ENCODE measurements at regions not wholly inside any gene's neighbourhood (a gene's known extent, or its start where the extent isn't known, plus 50 kb on each side); places are given as distances from the start of the nearest gene placed in this dataset.

DNA sequence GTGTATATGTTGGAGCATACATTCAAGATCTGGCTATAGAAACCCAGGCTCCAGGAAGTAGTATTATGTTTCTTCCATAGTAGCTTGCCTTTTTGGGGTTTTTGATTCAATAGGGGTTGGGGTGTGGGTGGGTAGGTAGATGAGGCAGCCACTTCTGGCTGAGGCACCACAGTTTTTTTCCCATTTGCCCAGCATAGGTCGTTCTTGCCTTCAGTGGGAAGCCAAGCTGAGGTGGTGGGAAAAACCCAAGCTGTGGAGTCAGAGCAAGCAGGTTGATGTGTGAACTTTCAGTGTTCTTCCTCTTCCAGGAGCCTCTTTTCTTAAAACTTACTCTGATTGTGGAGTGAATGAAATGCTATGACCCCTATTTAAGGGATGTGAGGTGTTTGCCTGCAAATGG is 67.0 kb upstream of the RPS6KA3 start:
- no peak for DNase-seq

DNA sequence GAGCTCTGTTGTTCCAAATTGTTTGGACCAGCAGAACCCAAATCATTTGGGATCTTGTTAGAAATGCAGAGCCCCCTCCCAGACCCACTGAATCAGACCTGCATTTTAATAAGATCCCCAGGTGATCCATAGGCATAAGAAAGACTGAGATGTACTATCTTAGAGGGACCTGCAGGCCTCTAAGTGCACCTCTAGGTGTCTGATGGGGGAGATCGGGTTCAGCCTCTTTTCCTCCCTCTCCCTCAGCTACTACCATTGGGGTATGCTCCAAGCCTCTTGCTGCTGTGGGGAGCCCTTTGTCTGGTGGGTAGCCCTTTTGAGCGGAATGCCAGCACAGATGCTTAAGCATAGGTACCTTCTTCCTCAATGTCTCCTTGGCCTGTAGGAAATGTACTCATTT is 63.8 kb upstream of the RPS6KA3 start:
- DNase-seq, result no peak

DNA sequence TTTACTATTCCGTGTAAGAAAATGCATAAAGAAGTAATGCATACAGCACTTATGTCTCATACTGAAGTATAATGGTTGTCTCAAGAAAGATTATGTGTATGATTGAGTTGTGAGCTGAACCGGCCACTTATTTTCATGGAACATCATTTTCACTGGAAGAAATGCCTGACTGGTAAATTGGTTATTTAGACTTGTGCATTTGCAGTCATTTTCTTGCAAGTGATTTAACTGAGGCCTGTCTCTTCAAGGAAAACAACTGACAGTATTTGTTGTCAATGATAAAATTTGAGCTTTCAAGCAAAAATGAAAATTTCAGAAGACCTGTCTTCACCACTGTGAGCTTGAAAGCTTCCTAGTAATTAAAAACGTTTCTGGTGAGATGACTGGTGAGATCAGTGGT is 62.7 kb upstream of the RPS6KA3 start:
- DNase-seq, result no peak

- no peak for DNase-seq
These were observed 59.2 kb upstream of the RPS6KA3 start for GRCh38 chrX:20325786-20326388.

DNA sequence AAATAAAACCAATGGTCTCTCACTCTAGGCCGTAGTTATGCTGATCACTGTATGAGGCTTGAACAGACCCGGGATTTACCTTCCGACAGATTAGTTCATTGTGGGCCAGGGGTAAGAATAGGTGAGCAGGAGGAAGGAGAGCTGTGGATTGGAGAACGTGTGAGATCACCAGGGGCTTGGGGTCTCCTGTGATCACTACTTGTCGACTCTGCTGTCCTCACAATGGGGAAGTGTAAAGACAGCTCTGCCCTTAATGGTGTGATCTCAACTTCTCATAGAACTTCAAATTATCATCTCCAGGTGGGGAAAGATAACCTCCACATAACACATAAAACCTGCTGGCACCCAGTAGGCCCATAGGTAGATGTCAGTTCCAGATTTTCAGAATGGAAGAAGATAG is 56.2 kb upstream of the RPS6KA3 start:
- no peak for DNase-seq

DNA sequence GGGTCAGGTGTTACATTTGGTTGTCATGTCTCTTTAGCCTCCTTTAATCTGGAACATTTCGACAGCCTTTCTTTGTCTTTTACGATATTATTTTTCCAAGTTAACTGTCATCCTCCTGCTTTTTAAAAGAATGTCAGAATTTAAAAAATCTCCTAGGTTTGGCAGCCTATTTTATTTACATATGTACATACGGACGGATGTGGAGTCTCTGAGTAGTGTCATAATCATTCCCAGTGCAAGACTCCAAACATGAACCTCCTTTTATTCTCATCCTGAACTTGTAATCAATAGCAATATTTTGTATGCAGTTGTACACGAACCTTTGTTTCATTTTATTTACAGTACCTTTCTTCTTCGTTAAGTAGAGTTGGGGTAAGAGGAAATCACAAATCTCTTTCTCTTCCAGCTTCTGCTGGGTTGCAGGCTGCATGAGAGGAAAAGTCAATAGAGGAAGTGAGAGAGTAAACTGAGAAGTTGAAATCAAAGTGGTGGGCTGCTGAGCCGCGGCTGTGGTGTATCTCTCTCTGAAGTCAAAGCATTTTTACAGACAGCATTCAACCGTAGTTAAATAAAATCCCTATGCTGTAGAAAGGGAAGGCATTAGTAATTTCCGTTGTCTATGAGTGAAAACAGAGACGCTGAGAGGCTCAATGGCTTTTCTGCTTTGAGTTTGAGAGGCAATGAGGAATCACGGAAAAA is 53.9 kb upstream of the RPS6KA3 start:
- DNase-seq, result peak in 3 of 56 donors; percentile 0 to 3 (median 1)

DNA sequence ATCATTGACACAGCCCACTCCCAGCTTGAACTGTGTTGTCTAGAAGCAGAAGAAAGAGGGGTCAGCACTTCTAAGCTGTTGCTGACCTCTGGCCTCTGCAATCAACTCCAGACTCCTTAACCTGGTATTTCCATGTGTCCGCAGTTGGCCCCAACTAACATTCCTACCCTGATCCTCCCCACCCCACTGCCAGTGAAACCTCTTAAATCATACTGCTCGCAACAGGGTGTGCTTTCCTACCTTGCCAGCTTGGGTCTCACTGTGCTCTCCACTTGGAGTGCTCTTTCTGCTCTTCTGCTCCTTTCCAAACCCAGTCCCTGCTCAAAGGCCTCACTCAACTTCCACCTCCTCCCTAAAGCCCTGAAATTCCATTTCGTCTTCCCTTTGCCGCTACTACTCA is 52.3 kb upstream of the RPS6KA3 start:
- no peak for DNase-seq

GRCh38 chrX:20317873-20318272 is 51.2 kb upstream of the RPS6KA3 start:
- no peak for DNase-seq

Measured in nucleus accumbens (tissue), 56 donors.